Adrenal gland (tissue), 5 donors: ENCODE measurements at regions not wholly inside any gene's neighbourhood (a gene's known extent, or its start where the extent isn't known, plus 50 kb on each side); places are given as distances from the start of the nearest gene placed in this dataset.

Source experiments
- CTCF ChIP-seq, 6 experiments: fragments of 450-650 bp in 4 of 6; fragments of 200-600 bp in 2 of 6; sonication (generic) in 1 of 6; IDR thresholded peaks; 1 replicate in 5 of 6; 2 replicates in 1 of 6; pipeline versions ENCODE4 v1.5.1 to v1.8.0; 2016 to 2021; ENCODE audit warnings: antibody characterized with exemption in 6 of 6, mild to moderate bottlenecking in 2 of 6, moderate library complexity in 1 of 6
- POLR2A ChIP-seq, 2 donors: fragments of 450-650 bp; IDR thresholded peaks; one replicate each; pipeline ENCODE4 v1.6.1; 2017; ENCODE audit warnings: antibody characterized with exemption in 2 of 2, mild to moderate bottlenecking in 2 of 2, moderate library complexity in 1 of 2
- donor health status: DM: no; HTN: no; CAD: no.

- TF ChIP-seq CTCF (IDR thresholded peaks at IDR 0.05) (no peak), POLR2A (IDR thresholded peaks at IDR 0.05) (no peak)
Observed at GRCh38 chr6:77183447-77183846, 279.8 kb downstream of the HTR1B start.
